Inflammatory macrophage (primary cell): ENCODE measurements at regions not wholly inside any gene's neighbourhood (a gene's known extent, or its start where the extent isn't known, plus 50 kb on each side); places are given as distances from the start of the nearest gene placed in this dataset.
"Not testable (repeated sequence)": the region's sequence is repeated elsewhere in the genome, so short reads cannot be mapped to it uniquely, and the experiment has no call there.

Experiments
- DNase-seq, 2 donors: peaks; one replicate each; pipeline ENCODE4 v3.0.0-alpha.2; 2020 to 2022

DNA sequence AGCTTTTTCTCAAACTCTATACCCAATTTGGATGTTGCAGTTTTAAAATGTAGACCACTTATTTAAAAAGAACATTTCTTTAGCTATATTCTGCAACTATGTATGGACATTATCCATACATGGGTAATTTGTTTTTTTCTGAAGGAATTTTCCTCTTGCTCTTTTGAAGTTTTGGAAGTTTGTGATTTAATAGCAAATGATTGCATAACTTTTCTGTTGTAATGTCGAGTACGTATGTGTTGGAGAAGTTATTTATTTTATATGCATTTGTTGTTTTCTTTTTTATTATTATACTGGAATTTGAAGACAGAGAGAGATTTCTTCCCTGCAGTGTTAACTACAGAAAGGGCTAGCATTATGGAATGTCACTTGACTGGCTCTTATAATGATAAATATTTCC is 207.7 kb upstream of the FANCL start:
- no peak for DNase-seq

DNA sequence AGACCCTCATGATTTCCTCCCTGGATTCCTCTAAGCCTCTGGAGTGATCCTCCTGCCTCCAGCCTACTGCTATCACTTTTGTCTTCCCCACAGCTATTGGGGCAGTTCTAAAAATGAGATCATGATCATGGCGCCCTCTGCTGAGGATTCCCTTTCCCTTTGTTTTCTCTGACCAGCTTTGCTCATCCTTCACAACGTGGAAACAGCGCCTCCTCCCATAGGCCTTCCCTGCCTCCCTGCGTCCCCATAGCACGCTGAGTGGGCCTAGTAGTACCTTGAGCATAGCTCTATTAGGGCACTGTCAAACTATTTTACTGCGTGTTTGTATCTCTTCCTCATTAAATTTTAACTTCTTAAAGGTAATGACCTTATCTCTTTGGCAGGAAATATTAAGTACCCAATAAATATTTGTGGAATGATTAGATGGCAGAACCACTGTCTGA is 207.0 kb upstream of the FANCL start:
- DNase-seq, result peak; percentile 21 to 39

DNA sequence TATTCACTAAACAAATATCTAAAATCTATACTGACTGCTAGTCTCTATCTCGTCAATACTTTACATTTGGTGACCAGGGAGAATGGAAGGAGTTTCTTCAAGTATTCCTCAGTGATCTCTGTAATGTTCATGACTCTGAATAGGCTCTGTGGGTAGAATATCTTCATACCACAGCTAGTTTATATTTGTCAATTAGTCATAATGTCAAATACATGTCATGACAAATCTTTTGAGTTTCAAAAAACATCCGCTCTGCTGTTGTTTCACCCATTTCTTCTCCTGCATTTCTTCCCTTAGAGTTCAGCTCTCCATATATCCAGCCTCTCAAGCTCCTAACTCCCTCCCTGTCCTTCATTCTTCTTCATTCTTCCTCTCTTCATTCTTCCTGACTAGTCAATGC is 206.5 kb upstream of the FANCL start:
- no peak for DNase-seq

DNA sequence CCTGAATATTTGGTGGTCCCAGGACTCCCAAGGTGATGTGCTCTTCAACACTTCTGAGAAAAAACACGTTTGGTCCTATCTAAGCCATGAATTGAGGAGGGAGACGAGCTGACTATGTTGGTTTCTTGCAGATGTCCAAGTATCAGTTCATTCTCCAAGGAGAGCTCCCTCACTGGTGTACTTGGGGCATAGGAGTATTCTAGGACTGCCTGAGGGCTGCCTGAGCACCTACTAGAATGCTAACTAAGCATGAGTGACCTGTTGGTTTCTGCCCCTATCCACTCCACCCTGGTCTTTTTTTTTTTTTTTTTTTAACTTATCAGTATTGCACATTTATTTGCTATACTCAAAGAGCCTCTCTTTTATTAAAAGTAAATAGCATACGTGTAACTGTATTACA is 200.5 kb upstream of the FANCL start:
- no peak for DNase-seq

DNA sequence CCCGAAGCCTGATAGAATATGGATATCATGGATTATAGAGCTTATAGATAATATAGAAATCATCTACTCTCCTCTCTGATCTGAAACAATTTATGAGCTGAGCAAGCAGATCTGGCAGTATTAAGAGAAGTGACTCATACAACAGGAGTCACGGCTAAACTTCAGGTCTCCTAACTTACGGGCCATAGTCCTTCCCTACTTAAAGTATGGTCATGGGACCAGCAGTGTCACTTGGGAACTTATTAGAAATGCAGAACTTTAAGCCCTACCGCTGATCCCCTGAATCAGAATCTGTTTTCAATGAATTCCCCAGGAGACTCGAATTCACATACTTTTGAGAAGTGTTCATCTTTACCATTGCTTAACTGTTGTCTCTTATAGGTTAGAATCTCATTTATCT is 195.7 kb upstream of the FANCL start:
- no peak for DNase-seq

DNA sequence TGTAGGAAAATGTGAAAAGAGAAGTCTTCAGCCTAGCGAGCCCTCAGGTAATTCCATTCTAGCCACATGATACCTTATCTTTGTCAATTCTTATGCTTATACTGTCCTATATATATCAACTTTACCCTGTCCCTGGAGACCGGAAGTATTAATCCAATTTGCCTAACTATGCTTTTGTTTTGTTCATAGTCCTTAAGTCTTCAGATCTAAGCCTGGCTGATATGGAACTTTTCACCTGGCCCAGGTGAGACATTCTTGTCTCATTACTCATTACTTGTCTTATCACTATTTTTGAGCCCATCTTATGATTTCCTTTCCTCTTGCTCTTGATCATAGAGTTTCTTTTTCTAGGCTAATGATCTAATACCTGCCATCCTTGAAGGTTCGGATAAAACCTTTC is 194.1 kb upstream of the FANCL start:
- no peak for DNase-seq

DNA sequence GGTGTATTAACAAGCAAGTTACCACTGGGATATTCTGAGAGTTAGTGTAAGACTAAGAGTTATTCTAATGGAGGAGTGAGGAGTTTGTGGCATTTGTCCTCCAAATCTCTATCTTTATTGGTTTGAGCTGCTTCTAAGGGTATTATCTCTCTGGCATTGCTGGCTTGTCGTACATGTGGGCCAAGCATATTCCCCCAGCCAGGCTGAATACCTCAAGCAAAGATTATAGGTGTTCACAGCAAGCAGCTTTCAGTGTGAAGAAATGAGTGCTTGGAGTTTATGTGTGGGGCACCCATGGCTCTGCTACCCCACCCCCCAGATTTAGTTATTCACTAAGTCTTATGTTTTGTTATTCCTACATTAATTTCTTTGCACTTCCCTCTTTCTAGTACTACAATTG is 193.6 kb upstream of the FANCL start:
- no peak for DNase-seq

DNA sequence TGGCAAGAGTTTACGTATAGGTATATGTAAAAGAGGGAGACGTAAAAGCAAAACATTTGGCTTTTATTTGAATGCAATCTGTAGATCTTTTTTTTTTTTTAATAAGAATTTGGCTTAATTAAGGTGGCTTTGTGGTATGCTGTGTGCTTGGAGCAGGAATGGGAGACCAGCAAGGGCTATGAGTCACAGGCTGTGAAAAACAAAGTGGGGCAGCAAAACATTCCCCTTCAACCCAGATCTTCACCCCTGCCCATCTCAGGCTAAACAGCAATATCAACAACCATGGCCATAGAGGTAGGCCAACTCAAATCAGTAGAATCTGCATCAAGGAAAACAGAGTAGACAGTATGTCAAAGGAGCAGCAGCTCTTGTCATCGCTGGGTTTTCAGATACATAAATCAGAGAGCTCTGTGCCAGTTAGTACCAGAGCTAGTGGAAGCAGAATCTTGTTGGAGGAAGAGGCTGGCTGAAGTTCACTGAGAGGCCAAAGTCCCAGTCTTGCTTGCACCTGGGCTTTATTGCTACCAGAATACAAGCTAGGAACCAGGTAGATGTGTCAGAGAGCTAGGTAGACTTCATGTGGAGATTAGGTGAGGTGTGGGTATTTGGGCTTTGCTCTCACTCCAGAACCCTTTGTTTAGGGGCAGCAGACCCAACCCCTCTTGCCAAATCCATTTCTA is 191.5 kb upstream of the FANCL start:
- no peak for DNase-seq

DNA sequence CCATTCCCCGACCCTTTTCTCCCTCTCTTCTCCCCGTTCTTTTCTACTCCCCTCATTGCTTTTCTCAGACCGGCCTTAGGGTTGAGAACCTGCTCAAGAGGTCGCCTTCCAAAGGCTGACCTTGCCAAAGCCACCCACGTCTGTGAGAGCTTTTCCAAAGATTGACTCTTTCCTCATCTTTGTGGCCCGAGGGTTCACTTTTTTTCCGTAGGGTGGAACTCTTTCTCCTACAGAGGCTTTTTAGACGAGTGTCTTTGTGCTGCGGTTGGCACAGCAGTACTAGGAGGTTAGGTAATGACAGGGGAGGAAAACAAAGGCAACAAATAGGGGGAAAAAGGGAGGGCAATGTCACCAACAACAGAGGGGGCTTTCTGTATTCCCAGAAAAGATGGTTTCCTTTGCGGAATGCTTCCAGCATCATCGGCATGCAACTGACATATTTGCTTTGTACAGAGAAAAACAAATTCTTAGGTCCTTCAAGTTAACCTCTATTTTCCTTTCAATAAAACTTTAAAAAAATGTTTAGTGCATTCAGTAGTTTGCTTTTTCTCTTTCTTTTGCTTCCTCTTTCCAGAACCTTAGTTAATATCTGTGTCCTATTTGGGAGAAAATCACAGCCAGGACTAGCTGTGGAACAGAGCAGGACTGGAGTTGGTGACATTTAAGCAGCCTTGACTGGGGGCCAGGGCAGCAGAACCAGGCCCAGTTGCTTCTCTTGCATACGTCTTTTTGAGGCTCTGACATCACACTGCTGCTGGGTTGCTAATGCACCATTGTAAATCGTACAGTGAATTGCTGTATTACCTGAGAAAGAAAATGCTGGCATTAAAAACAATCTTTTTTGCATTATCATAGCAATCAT is 188.1 kb upstream of the FANCL start:
- DNase-seq, result no peak

DNA sequence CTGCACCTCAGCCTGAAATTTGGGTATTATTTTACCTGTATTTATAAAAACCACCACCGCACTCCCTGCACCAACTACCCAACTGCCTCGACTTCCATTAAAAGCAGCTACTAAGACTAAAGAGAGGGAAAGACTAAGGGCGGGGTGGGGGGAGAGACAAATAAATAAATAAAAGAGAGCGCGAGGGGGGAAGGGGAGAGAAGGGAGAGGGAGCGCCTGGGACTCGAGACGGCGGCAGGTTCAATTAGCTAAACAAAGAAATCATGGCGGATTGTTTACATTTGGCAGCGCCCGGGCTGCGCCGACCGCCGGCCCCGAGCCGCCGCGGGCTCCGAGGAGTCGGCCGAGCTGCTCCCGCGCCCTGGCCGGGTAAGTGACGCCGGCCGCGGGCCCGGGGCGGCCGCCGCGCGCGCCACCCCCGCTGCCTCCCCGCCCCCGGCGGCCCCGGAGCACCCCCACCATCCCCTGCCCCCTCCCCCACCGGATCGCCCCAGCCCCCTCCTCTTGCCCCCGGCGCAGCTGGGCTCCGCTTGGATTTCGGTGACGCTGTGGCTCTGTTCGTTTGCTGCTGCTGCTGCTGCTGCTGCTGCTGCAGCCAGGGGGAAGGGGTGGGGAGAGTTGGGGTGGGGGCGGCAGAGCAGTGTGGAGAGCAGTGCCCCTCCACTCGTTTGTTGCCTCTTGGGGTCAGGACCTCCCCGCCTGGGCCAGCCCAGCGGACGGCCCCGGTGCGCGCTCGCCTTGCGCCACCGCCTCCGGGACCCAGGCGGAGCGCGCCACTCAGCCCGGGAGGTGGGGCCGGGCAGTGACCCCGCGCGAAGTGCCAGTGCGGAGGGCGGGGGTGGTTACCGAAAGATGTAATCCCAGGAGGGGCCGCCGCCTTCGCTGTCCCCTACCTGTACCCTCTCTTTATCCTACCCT is 187.2 kb upstream of the FANCL start:
- DNase-seq, result peak in 1 of 2 donors; percentile 3

DNA sequence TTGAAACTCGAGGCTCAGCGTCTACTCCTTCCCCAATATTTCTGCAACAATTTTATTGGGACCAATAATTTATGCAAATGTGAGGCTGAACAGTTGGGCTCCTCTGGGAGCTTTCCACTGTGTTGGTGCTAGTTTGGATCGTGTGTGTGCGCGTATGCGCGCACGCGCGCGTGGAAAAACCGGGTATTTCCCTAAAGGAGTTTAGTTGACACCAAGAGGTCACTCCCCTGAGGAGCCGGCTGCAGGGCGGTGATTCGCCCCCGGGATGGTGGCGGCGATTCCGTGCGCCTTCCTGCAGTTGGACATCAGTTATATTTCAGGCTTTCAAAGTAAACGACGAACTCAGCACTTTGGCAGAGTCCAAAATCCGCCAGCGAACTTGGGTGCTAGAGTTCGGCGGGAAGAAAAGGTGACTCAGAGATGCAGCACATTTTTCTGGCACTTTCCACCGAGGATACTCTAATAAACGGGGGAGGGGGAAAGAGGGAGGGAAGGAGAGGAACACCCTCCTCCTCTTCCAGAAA is 186.5 kb upstream of the FANCL start:
- peak; percentile 6 to 37 for DNase-seq

DNA sequence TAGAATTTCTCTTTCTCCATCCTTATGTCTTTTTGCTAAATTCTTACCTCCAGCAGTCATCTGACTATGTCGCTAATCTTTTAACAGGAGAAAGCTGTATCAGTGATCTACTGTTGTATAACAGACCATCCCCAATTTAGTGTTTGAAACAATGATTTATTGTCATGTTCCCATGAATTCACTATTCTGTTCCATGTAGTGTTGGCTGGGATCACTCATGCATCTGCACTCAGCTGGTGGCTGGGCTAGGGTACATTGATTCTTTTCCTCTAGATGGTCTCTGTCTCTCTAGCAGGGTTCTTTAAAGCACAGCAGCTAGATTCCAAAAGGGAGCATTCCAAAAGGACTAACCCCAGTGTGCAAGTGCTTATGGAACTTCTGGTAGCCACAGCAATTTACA is 184.2 kb upstream of the FANCL start:
- DNase-seq, result no peak

DNA sequence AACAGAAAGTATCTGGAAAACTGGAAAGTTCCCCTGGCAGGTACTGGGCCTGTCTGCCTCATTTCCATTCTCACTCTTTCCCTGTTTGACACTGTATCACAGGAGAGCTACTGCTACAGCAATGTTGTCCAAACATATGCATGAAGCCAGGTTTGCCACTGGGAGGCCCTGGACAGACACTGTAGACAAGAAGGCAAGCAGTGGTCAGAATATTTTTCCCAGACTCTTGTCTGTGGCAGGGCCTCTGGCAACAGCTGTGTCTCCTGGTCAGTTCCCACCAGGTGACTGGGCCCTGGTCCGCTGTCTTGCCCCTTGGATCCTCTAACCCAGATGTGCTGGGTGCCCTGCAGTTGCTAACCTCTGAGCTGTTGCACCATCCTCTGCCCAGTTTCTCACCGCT is 178.9 kb upstream of the FANCL start:
- DNase-seq, result no peak

DNA sequence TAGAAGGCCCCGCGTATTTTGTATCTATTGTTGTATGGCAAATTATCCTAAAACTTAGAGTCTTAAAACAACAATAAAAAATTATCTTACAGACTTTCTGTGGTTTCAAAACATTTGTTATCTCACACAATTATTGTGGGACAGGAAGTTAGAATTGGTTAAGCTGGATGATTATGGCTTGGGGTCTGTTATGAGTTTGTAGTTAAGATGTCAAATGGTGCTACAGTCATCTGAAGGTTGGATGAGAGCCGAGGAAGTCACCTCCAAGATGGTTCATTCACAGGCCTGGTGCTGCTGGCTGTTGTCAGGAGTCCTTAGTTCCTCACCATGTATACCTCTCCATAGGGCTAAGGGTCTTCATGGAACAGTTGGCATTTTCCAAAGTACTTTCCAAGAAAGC is 175.6 kb upstream of the FANCL start:
- no peak for DNase-seq

DNA sequence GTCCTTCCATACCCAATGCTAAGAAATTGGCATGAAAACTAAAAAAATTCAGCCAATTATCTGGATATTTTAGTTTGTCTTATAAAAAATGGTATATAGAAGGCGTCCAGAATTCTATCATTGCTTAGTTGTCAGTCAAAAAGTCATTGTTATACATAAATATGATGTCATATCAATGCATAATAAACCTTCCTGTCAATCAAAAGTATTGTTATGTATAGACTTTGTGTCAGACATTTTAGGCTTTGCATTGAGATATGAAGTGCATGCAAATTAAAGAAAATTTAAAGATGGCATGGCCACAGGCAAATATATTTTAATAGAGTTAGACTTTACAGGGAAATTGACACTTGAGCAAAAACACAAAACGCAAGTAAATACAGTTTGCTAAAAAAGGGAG is 173.4 kb upstream of the FANCL start:
- DNase-seq, result no peak

DNA sequence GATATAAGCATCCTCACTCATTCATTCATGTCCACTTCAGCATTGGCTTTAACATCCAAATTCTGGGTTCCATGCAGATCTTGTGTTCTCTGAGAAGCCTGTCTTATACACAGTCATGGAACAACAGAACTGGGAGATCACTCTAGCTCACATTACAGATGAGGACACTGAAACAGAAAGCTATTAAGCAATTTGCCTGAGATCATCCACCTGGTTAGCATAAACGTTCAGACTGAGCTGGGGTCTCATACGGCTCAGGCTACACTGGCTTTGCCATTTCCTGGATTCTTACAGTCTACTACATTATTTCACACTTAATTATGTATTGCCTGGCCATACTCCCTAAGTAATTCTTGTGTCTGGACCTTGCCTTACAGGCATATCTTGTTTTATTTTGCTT is 169.4 kb upstream of the FANCL start:
- DNase-seq, result no peak

DNA sequence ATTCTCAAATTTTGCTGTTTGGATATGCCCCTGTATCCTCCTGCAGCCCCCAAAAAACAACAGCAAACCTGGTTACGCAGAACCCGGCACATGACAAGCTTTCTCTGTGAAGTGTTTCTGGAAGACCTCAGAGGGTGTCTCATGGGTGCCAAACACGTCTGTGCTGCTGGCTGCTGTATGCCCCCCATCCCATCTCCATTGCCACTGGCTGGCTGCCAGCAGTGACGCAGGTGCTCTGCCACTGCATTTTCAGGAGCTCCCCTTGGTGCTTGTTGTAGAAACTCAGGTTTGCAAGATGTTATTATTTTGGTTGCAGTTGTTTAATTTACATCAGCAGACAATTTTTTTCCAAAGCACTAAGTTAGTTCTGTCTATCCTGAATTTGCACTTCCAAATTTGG is 166.4 kb upstream of the FANCL start:
- DNase-seq, result no peak

DNA sequence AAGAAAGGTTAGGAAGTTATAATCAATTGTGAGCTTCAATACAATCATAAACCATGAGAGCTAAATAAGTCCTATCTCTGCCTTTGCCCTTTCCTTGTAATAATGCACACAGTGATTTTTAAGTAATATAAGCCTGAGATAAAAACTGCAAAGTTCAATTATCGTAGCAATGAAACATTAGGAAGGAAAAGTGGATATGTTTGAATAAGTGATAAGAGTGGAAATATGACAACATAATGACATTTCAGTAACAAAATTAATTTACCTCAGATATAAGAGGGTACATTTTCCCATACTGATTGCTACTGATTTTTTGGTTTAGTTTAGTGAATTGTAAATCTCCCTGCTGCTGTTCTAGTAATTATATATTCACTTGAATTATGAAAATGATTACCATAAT is 164.2 kb upstream of the FANCL start:
- DNase-seq, result no peak

DNA sequence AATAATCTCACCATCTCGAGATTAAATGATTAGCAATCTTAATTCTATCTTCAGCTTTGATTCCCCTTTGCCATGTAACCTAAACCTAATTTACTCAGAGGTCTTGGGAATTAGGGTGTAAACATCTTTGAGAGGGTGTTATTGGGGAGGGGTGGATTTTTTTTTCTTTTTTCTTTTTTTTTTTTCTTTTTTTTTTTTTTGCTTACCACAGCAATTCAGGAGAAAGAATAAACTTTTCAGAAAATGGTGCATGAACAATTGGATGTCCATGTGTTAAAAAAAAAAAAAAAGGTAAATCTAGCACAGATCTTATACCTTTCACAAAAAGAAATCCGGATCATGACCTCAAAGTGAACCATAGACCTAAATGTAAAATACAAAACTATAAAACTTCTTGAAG is 160.8 kb upstream of the FANCL start:
- DNase-seq, result no peak

DNA sequence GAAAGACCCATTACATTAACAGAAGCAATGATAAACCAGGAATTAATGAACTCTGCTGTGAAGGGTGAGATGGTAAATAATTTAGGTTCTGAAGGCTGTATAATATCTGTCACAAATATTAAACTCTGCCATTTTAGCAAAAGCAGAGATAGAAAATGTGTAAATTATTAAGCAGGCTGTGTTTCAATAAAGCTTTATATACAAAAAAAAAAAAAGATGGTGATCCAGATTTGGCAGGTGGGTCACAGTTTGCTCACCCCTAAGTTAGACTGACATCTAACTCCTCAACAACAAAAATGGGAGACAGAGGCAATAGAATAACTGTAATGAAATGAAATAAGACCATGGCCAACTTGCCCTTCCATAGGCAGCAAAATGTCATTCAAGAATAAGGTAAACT is 157.3 kb upstream of the FANCL start:
- DNase-seq, result no peak

DNA sequence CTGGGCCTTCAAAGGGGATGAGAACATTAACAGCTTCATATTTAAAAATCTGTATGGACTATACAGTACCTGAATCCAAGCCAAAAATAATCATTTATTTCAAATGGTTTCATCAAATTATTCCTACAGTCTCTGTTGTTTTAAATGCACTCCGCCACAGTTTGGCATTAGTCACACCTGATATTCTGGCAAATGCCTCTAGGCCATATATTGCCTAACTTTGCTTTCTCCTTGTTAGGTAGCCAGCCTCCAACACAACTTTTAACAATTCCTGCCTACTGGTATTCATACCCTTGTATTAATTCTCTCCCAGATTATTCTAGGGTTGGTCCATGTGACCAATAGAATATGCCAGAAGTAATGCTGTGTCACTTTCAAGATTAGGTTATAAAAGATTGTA is 146.6 kb upstream of the FANCL start:
- DNase-seq, result no peak

DNA sequence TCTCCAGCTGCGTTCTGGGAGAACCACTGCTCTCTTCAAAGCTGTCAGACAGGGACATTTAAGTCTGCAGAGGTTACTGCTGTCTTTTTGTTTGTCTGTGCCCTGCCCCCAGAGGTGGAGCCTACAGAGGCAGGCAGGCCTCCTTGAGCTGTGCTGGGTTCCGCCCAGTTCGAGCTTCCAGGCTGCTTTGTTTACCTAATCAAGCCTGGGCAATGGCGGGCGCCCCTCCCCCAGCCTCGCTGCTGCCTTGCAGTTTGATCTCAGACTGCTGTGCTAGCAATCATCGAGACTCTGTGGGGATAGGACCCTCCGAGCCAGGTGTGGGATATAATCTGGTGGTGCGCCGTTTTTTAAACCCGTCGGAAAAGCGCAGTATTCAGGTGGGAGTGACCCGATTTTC is 145.8 kb upstream of the FANCL start:
- DNase-seq, result not testable (repeated sequence)

DNA sequence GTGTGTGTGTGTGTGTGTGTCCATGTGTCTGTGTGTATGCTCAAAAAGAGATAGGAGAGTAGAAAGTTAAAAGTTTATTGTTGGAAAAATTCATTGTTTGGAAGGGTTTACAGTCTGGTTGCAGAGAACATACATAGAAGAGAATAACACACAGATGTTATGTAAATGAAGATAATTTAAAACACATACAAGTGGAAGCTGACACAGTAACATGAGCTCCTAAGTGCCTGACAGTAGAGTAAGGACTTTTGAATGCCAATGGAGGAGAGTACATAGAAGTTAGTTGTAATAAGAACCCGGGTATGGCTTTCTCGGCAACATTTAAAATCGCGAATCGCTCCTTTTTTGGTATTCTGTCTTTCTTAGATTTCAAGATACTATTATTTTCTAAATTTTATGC is 137.0 kb upstream of the FANCL start:
- DNase-seq, result no peak
